DND-41 (cell line): ENCODE measurements at regions not wholly inside any gene's neighbourhood (a gene's known extent, or its start where the extent isn't known, plus 50 kb on each side); places are given as distances from the start of the nearest gene placed in this dataset.
"Not testable (repeated sequence)": the region's sequence is repeated elsewhere in the genome, so short reads cannot be mapped to it uniquely, and the experiment has no call there.

Experiments used
- EZH2 ChIP-seq: IDR thresholded peaks from 3 replicates; pipeline ENCODE4 v1.6.1; 2012; ENCODE audit warnings: borderline replicate concordance, low read depth, mild to moderate bottlenecking, moderate library complexity, low read length, inconsistent platforms; ENCODE audit not compliant: severe bottlenecking
- TF ChIP-seq, protein P1 (sequence below): IDR thresholded peaks from 2 replicates; pipeline ENCODE4 v1.5.1; 2012; ENCODE audit warnings: borderline replicate concordance, low read length, moderate library complexity, mild to moderate bottlenecking; ENCODE audit not compliant: poor library complexity, severe bottlenecking; ENCODE audit errors: extremely low read depth

DNA sequence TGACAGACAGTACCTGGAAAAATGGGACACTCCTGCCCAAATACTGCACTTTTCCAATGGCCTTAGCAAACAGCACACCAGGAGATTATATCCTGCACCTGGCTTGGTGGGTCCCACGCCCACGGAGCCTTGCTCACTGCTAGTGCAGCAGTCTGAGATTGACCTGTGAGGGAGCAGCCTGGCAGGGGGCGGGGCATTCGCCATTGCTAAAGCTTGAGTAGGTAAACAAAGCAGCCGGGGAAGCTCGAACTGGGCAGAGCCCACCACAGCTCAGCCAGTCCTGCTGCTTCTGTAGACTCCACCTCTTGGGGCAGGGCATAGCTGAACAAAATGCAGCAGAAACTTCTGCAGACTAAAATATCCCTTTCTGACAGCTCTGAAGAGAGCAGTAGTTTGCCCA is 261.2 kb upstream of the TOM1L1 start:
- TF ChIP-seq, protein P1, sequence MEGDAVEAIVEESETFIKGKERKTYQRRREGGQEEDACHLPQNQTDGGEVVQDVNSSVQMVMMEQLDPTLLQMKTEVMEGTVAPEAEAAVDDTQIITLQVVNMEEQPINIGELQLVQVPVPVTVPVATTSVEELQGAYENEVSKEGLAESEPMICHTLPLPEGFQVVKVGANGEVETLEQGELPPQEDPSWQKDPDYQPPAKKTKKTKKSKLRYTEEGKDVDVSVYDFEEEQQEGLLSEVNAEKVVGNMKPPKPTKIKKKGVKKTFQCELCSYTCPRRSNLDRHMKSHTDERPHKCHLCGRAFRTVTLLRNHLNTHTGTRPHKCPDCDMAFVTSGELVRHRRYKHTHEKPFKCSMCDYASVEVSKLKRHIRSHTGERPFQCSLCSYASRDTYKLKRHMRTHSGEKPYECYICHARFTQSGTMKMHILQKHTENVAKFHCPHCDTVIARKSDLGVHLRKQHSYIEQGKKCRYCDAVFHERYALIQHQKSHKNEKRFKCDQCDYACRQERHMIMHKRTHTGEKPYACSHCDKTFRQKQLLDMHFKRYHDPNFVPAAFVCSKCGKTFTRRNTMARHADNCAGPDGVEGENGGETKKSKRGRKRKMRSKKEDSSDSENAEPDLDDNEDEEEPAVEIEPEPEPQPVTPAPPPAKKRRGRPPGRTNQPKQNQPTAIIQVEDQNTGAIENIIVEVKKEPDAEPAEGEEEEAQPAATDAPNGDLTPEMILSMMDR: not testable (repeated sequence)
- not testable (repeated sequence) for TF ChIP-seq EZH2
